IPS-18a (cell line): ENCODE measurements at regions not wholly inside any gene's neighbourhood (a gene's known extent, or its start where the extent isn't known, plus 50 kb on each side); places are given as distances from the start of the nearest gene placed in this dataset.

Experiments
- H3K27ac ChIP-seq: one replicate; pipeline ENCODE4 v1.5.1; 2013; ENCODE audit warnings: low read length
- H3K27me3 ChIP-seq: one replicate; pipeline ENCODE4 v1.6.1; 2013; ENCODE audit warnings: mild to moderate bottlenecking, low read length; ENCODE audit not compliant: control insufficient read depth, insufficient read depth
- H3K36me3 ChIP-seq: one replicate; pipeline ENCODE4 v1.6.1; 2013; ENCODE audit warnings: low read depth, low read length; ENCODE audit not compliant: control insufficient read depth
- H3K4me1 ChIP-seq: one replicate; pipeline ENCODE4 v1.6.1; 2013; ENCODE audit warnings: low read depth, low read length; ENCODE audit not compliant: control insufficient read depth
- H3K4me3 ChIP-seq: one replicate; pipeline ENCODE4 v1.5.1; 2013; ENCODE audit warnings: low read length
- H3K9ac ChIP-seq: one replicate; pipeline ENCODE4 v1.6.1; 2013; ENCODE audit warnings: mild to moderate bottlenecking, low read length, moderate library complexity
- H3K9me3 ChIP-seq: one replicate; pipeline ENCODE4 v1.6.1; 2013; ENCODE audit warnings: low read depth, low read length; ENCODE audit not compliant: control insufficient read depth

DNA sequence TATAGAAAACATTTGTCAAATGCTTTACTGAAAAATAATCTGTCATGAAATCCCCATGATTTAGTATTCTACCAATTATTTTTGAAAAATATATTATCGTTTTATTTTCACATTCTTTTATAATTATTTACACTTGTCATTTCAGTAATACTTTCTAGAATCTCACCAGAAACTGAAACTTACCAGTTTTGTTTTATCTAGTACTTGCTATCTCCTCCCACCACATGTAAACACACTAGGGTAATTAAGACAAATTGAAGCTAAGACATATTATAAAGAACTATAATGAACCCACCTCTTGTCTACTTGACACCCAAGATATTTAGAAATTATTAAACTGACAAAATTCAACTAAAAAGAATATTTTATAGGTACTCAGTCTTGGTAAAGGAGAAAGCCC is 51.5 kb upstream of the GRM3 start:
- H3K27me3 ChIP-seq, result no peaks in the 10 kb centered on the region
- no peaks in the 10 kb centered on the region for H3K4me1 ChIP-seq
- no peak overlapping the region for H3K9ac ChIP-seq
- H3K4me3 ChIP-seq, result no peak overlapping the region
- H3K36me3 ChIP-seq, result no peaks in the 10 kb centered on the region
- H3K9me3 ChIP-seq, result no peaks in the 10 kb centered on the region
- no peak overlapping the region for H3K27ac ChIP-seq

- Histone ChIP-seq H3K36me3 (no peaks in the 10 kb centered on the region), H3K9ac (no peak overlapping the region), H3K27me3 (no peaks in the 10 kb centered on the region)
Observed at GRCh38 chr7:86574006-86574405, 69.7 kb upstream of the GRM3 start.

GRCh38 chr7:86558680-86559501 is 84.8 kb upstream of the GRM3 start:
- Histone ChIP-seq H3K27ac (no peak overlapping the region), H3K36me3 (no peaks in the 10 kb centered on the region), H3K9me3 (no peaks in the 10 kb centered on the region), H3K4me1 (no peaks in the 10 kb centered on the region), H3K4me3 (no peak overlapping the region), H3K9ac (no peak overlapping the region), H3K27me3 (no peaks in the 10 kb centered on the region)

More at GRCh38 chr7:86574006-86574405, 69.7 kb upstream of the GRM3 start:
- H3K4me1 ChIP-seq, result no peaks in the 10 kb centered on the region
- no peaks in the 10 kb centered on the region for H3K9me3 ChIP-seq
- no peak overlapping the region for H3K4me3 ChIP-seq
- H3K27ac ChIP-seq, result no peak overlapping the region

DNA sequence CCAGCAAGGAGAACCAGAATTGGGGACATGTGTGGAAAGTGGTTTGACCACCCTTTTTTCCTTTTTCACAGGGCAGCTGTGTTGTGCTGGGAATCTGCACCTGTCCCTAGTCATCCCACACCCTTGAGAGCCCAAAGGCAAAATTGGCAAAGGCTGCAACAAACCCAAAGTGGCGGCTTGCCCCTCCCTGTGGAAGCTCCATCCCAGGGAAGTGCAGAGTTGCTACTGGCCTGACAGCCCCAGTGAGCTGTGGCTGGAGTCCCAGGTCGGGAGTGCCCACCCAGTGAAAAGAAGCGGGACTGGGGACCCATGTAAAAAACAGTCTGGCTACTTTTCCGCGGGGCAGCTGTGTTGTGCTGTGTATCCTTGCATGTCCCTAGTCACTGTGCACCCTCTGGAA is 109.1 kb upstream of the GRM3 start:
- no peaks in the 10 kb centered on the region for H3K4me1 ChIP-seq
- no peaks in the 10 kb centered on the region for H3K9me3 ChIP-seq
- H3K27ac ChIP-seq, result no peak overlapping the region
- no peak overlapping the region for H3K9ac ChIP-seq
- H3K36me3 ChIP-seq, result no peaks in the 10 kb centered on the region
- H3K27me3 ChIP-seq, result no peaks in the 10 kb centered on the region
- no peak overlapping the region for H3K4me3 ChIP-seq

GRCh38 chr7:86504229-86504628 is 139.5 kb upstream of the GRM3 start:
- no peaks in the 10 kb centered on the region for H3K27me3 ChIP-seq
- H3K4me1 ChIP-seq, result no peaks in the 10 kb centered on the region
- H3K9me3 ChIP-seq, result no peaks in the 10 kb centered on the region
- H3K9ac ChIP-seq, result no peak overlapping the region
- no peaks in the 10 kb centered on the region for H3K36me3 ChIP-seq
- H3K27ac ChIP-seq, result no peak overlapping the region
- no peak overlapping the region for H3K4me3 ChIP-seq

DNA sequence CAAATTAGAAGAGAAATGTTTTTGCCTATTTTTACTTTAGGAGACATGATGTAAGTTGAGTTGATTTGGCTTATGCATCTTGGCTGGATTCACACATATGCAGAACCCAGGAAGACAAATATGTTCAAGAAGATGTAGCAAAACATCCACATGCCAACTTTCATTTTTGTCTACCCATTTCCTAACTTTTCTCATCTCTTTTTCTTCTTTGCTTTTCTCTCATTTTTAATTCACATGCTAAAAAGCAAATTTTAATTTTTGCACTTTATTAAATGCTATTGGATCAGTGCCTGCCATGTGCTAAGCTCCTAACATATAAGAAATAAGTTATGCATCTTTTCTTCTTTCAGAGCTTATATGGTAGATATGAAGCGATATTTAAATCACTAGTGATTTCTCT is 143.7 kb upstream of the GRM3 start:
- no peak overlapping the region for H3K9ac ChIP-seq
- H3K36me3 ChIP-seq, result no peaks in the 10 kb centered on the region
- H3K27me3 ChIP-seq, result no peaks in the 10 kb centered on the region
- peaks cover 6% of the 10 kb centered on the region for H3K4me1 ChIP-seq
- no peaks in the 10 kb centered on the region for H3K9me3 ChIP-seq
- no peak overlapping the region for H3K4me3 ChIP-seq
- H3K27ac ChIP-seq, result no peak overlapping the region

GRCh38 chr7:86485827-86486226 is 157.9 kb upstream of the GRM3 start:
- no peaks in the 10 kb centered on the region for H3K36me3 ChIP-seq
- no peaks in the 10 kb centered on the region for H3K9me3 ChIP-seq
- no peak overlapping the region for H3K27ac ChIP-seq

GRCh38 chr7:86479144-86479543 is 164.6 kb upstream of the GRM3 start:
- Histone ChIP-seq H3K9ac (no peak overlapping the region), H3K4me1 (no peaks in the 10 kb centered on the region), H3K36me3 (no peaks in the 10 kb centered on the region), H3K27ac (no peak overlapping the region), H3K27me3 (no peaks in the 10 kb centered on the region), H3K4me3 (no peak overlapping the region), H3K9me3 (no peaks in the 10 kb centered on the region)

More at GRCh38 chr7:86485827-86486226, 157.9 kb upstream of the GRM3 start:
- H3K4me3 ChIP-seq, result no peak overlapping the region
- no peaks in the 10 kb centered on the region for H3K4me1 ChIP-seq
- no peak overlapping the region for H3K9ac ChIP-seq
- no peaks in the 10 kb centered on the region for H3K27me3 ChIP-seq

GRCh38 chr7:86477343-86477935 is 166.3 kb upstream of the GRM3 start:
- H3K4me3 ChIP-seq, result no peak overlapping the region
- no peak overlapping the region for H3K27ac ChIP-seq
- no peak overlapping the region for H3K9ac ChIP-seq
- H3K36me3 ChIP-seq, result no peaks in the 10 kb centered on the region
- no peaks in the 10 kb centered on the region for H3K27me3 ChIP-seq
- no peaks in the 10 kb centered on the region for H3K4me1 ChIP-seq
- no peaks in the 10 kb centered on the region for H3K9me3 ChIP-seq

DNA sequence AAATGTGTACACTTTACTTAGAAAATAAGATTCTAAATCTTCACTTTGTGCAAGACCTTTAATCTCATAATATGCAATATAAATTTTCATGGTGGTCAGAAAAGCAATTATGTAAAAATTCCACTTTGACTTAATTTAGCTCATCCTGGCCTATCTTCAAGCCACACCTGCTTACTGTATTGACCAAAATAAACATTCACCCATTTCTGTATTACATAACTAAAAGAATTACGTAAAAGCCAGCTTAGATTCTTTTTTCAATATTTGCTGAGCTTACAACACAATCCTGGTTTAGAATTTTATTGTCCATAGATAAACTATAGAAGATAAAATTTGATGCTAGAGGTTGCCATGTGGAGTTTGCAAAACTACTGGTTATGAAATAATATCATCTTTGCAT is 172.9 kb upstream of the GRM3 start:
- Histone ChIP-seq H3K4me3 (no peak overlapping the region), H3K27me3 (no peaks in the 10 kb centered on the region), H3K4me1 (no peaks in the 10 kb centered on the region), H3K9ac (no peak overlapping the region), H3K36me3 (no peaks in the 10 kb centered on the region), H3K27ac (no peak overlapping the region), H3K9me3 (no peaks in the 10 kb centered on the region)

DNA sequence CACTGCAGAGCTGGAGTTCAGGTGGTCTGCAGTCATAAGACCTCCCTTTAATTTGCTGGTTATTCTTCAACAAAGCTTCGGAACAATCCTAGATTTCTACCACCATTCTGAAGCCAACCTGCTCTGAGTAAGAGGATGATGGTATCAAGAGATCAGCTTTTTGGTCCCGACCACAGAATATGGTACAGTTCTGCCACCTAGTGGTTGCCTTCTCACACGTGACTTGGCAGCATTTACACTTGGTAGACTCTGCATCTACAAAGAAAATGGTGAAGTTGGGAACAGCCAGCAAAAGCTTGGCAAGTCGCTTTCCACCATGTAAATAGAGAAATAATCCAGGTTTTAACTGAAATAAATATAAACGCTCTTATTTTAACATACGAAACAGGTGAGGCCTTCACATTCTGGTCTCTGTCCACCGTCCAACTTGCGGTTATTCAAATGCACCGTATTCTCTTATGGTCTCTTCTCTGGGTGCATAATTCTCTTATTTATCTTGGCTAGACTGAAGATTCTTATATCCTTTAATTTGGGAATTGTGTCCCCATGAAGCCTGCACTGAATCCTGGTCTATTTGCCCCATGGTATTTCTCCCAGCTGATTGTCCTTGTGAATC is 173.9 kb upstream of the GRM3 start:
- no peak overlapping the region for H3K27ac ChIP-seq
- no peaks in the 10 kb centered on the region for H3K27me3 ChIP-seq
- H3K9ac ChIP-seq, result no peak overlapping the region
- H3K9me3 ChIP-seq, result no peaks in the 10 kb centered on the region
- H3K4me1 ChIP-seq, result no peaks in the 10 kb centered on the region
- H3K36me3 ChIP-seq, result no peaks in the 10 kb centered on the region
- H3K4me3 ChIP-seq, result no peak overlapping the region
